T-helper 22 cell (primary cell): ENCODE measurements at regions not wholly inside any gene's neighbourhood (a gene's known extent, or its start where the extent isn't known, plus 50 kb on each side); places are given as distances from the start of the nearest gene placed in this dataset.

ENCODE experiments used
- DNase-seq: peaks from one replicate; pipeline ENCODE4 v3.0.0-alpha.2; 2020; ENCODE audit warnings: low read depth

DNA sequence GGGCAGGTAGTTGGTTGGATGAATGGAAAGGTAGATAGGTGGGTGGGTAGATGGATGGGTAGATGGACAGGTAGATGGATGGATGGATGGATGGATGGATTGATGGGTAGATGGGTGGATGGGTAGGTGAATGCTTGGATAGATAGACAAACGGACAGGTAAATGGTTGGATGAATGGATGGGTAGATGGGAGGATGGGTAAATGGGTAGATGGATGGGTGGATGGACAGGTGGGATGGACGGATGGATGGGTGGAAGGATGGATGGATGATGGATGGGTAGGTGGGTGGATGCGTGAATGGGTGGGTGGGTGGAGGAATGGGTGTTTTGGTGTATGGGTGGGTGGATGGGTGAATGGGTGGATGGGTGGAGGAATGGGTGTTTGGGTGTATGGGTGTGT lies 50.1 kb upstream of the ASAP2 start:
- DNase-seq, result no peak

DNA sequence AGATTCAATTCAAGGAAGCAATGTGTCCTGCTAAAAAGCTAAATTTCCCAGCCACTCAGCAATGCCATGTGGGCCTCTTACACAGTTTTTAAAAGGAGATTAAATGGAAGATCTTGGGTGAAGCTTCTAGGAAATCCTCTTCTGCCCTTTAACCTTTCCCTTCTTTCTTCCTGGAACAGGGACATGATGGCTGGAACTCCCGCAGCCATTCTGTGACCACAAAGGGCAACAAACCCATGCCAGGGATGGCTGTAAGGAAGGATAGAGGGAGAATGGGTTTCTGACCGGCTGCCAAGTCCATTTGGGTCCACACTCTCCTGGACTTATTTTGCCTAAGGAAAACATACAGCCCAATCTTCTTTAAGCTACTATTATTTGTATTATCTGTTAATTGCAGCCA lies 52.6 kb upstream of the ASAP2 start:
- DNase-seq, result no peak

DNA sequence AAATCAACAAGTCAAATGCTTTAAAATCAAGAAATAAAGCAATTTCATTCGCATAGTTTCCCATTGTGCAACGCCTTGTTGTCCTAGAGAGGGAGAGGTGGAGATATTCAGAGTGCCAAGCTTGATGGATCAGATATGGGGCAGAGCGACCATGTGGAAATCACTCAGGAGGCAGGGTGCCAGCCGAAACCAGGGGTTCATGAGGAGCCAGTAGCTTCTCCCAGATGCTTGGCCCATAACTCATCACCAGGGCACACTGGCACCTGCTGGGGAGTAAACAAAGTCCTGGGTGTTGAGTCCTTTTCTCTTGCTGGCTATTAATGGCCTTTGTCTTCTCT lies 53.0 kb upstream of the ASAP2 start:
- DNase-seq, result no peak

DNA sequence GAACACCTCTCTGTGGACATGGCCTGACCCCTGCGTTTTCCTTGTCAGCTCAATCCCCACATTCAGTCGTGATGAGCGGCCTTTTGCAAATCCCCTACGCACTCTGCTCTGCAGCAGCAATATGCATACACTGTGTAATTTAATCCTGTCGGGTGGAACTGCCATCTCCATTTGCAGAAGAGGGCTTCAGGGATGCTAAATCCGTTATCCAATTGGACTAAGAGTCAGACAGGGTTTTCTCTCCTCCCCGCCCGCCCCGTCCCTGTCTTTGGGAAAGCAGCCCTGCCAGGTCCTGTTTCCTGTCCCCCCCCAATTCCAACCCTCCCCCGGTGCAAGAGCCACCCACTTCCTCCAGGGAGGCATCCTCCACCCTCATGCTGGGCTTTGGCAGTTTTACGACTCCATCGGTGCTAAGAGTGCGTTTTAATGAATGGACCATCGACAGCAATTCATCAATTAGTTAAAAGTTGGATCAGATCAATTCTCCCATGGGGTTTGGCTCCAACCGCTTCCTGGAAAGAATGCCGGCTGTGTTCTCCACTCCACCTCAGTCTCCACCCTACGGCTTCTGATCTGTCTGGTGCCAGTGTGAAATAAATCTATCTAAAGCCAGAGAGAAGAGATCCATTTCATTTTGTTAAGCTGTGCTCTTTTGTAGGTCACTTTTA lies 53.5 kb upstream of the ASAP2 start:
- no peak for DNase-seq

DNA sequence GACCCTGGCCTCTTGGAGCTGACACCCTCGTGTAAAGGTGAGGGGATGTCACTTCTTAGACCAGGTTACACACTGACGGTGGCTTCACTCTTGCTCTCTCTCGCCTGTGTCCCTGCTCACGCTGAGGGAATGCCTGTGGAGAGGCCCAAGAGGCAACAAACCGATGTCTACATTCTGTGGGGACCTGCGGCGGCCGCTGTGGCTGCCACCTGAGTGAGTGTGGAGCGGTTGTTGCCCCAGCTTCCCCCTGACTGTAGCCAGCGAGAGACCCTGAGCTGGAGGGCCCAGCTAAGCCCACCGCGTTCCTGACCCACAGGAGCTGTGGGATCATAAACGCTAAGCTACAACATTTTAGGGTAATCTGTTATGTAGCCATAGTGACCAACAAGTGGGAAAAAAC lies 55.7 kb upstream of the ASAP2 start:
- DNase-seq, result no peak

DNA sequence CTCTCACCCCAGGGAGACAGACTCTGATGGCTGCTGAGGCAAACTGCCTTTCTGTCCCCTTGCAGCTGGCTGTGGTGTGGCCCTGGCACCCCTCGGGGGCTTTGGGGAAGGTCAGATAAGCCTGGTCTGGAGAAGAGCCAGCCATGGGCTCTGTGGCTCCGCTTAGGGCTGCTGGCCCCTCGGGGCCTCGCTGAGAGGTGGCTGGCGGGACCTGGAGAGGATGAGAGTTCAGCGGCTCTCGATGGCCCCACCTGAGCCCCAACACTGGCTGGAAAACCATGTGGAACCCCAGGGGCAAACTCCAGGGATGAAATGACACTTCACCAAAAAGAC lies 56.1 kb upstream of the ASAP2 start:
- DNase-seq, result no peak

GRCh38 chr2:9149726-9150567 lies 56.7 kb upstream of the ASAP2 start:
- DNase-seq, result no peak

GRCh38 chr2:9149388-9149660 lies 57.3 kb upstream of the ASAP2 start:
- DNase-seq, result no peak

DNA sequence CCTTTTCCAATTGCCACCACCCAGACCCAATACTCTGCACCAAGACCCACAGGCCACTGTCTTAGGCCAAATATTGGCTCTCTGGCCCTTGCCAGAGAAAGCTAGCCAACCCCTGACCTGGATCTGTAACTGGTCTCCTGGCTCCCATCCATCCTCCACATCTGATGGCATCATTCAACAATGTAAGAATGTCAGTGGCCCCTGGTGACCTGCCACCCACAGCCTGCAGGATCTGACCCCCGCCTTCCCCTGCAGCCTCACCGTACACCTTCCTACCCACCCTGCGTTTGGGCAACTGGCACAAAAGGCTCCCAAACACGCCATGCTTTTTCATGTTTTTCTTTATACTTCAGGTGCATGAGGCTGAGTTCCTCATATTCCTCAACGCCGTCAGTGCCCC lies 60.0 kb upstream of the ASAP2 start:
- DNase-seq, result no peak

GRCh38 chr2:9145752-9146430 lies 60.7 kb upstream of the ASAP2 start:
- DNase-seq, result no peak

DNA sequence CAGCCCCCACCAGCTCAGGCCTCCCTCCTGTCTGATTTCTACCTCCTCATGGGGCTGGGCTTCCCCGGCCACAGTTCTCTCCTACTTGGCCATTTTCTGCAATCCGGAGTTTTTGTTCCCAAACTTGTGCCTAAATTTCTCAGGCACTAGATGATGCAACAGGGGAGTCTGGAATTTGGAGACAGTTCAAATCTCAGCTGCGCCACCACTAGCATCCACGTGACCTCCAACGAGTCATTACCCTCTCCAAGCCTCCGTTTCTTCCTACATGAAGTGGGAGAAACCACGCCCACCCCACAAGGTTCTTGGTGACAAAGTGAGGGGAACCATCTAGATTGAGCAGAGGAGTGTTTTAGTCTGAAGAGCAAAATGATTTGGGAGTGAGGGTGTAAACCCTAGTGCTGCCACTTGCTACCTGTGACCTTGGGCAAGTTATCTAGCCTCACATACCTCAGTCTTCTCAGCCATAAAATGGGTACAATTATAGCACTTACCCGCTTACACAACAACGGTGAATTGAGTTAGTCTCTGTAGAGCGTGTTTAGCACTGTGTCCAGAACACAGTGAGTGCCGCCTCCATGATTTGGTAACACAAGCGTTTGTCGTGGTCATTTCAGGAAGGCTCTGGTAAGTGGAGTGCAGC lies 61.4 kb upstream of the ASAP2 start:
- DNase-seq, result no peak

GRCh38 chr2:9144617-9145016 lies 62.0 kb upstream of the ASAP2 start:
- no peak for DNase-seq

- DNase-seq, result no peak
Observed at GRCh38 chr2:9144046-9144445, 62.6 kb upstream of the ASAP2 start.

DNA sequence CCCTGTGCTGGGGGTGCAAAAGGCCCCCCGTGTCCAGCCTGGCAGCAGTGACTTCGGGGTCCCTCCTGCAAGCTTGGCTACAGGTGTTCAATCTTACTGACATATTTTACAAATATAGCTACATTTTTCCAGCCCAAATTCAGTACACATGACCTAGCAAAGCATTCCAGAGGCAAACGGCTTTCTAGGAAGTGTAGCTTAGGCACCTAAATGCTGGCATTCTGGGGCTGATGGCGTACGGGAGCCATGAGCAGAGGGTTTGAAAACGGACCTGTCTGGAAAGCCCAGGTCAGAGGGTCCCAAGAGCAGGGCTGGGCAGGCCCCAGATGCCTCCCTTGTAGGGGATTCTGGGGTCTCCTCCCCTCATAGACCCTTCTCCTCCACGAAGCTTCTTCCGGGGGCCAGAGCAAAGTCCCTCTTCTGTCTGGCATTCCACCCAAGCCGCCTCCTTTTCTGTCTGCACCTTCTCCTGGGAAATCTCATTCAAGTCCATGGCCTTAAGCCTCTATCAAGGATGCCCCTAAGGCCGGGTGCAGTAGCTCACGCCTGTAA lies 63.3 kb upstream of the ASAP2 start:
- DNase-seq, result no peak

- peak; percentile 20 for DNase-seq
Observed at GRCh38 chr2:9142551-9143263, 63.9 kb upstream of the ASAP2 start.

DNA sequence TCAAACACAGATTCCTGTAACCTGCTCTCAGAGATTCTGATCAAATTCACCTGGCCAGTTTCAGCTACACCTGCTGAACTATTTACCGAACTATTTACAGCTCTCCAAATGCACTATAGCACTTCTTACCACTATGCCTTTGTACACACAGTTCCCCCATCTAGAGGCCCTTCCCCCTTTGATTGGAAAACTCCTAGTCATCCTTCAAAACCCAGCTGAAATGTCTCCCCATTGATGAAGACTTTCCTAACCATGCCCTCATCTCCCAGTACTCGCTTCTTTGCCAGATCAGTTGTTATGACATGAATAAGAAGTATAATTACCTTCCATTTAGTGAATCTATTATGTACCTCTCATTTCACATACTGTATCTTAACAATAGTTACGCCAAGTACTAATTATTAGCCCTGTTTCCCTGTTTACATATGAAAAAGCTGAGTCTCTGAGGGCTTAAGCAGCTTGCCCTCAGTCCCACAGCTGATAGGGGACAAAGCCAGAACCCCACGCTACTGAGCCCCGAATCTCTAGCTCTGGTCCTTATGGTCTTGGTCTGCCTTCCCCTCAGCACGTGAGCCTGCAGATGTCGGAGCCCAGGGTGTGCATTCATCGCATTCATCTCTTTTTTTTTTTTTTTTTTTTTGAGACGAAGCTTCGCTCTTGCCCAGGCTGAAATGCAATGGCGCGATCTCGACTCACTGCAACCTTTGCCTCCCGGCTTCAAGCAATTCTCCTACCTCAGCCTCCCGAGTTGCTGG lies 64.7 kb upstream of the ASAP2 start:
- DNase-seq, result no peak

- no peak for DNase-seq
Observed at GRCh38 chr2:9141091-9141667, 65.4 kb upstream of the ASAP2 start.

DNA sequence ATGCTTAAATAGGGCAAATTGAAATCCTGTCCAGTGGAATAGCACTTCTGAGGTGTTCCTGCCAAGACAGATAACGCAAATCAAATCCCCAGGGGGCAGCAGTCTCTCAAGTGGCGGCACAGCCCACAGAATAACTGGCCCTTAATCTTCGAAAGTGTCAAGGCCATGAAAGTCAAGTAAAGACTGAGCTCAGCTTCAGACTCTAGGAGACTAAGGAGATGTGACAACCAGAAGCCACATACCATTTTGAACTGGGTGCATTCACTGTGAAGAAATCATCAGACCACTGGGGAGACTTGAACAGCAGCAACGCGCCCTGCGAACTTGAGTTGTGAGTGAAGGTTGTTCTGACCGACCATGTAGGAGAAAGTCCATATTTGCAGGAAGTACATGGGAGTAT lies 66.0 kb upstream of the ASAP2 start:
- no peak for DNase-seq

DNA sequence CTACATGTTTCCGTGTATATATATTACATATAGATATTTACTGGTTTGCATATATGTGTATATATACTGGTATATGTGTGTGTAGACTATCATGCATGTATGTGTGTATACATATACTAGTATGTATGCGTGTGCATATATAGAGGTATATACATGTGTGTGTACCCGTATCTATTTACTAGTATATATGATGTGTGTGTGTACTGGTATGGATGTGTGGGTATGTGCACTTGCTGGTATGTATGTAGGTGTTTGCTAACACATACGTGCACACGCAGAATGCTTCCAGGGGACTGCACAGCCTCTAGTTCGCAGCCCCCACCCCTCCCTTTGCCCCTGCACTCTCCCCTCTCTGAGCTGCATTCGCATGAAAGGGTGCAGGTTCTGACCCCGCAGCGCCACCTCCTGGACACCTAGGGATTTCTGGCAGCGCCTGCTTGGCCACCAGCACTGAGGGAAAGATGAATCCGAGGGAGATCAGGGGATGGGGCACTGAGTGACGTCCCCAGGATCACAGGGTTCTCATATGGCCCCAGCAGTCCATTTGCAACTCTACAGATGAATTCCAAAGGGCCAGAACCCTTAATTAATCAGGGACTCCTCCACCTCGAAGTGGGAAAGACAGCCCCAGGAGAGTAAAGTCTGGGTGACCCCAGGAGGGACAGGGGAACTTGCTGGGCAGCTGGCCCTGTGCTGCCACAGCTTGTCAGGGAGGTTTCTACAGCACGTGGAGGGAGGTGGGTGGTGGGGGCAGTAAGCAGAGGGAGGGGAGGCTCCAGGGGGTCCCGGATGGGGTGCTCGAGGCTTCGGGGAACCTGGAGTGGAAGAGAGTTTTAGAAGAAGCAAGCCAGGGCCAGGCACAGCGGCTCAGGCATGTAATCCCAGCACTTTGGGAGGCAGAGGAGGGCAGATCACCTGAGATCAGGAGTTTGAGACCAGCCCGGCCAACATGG lies 66.8 kb upstream of the ASAP2 start:
- DNase-seq, result no peak
